ENCODE measurements at regions not wholly inside any gene's neighbourhood (a gene's known extent, or its start where the extent isn't known, plus 50 kb on each side); places are given as distances from the start of the nearest gene placed in this dataset.

DNA sequence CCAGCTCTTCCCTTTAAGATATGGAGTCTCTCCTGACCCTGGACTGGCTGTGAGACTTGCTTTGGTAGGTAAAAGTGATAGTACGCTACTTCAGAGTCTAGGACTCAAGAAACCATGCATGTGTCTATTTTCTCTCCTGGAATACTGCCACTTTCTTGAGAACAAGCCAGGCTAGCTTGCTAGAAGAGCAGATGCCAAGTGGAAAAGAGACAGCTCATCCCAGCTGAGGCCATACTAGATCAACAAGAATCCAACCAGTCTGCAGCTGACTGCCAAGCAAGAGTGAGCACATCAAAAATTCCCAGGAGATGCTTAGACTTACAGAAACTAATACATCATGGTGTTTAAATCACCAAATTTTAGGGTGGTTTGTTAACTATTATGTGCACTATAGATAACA, 208.3 kb upstream of the RBMS3 start:
- DNase-seq: no peak

- no peak for DNase-seq
Observed at GRCh38 chr3:29077356-29077755, 203.5 kb upstream of the RBMS3 start.

- DNase-seq: no peak
Observed at GRCh38 chr3:29079358-29079757, 201.5 kb upstream of the RBMS3 start.

- DNase-seq: no peak
Observed at GRCh38 chr3:29080967-29081366, 199.9 kb upstream of the RBMS3 start.

DNA sequence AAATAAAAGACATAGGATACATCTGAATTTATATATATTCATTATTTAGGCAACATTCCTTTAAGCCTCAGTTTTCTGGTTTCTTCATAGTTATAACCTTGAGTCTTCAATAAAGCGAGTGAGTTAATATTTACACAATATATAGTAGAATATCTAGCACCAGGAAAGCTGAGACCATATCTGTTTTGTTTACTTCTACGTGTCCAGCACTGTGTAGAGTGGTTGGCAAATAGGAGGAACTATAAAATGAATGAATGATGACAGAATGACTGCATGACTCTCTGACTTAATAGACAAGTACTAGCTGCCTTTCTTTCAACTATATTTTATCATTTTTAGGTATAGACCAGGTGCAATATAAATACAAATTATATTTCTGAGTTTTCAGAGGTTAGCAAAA, 197.8 kb upstream of the RBMS3 start:
- DNase-seq: no peak

GRCh38 chr3:29083676-29084075, 197.2 kb upstream of the RBMS3 start:
- DNase-seq: no peak

GRCh38 chr3:29088579-29088978, 192.3 kb upstream of the RBMS3 start:
- DNase-seq: no peak

GRCh38 chr3:29090912-29091597, 189.8 kb upstream of the RBMS3 start:
- no peak for DNase-seq

GRCh38 chr3:29091599-29092189, 189.2 kb upstream of the RBMS3 start:
- DNase-seq: no peak

DNA sequence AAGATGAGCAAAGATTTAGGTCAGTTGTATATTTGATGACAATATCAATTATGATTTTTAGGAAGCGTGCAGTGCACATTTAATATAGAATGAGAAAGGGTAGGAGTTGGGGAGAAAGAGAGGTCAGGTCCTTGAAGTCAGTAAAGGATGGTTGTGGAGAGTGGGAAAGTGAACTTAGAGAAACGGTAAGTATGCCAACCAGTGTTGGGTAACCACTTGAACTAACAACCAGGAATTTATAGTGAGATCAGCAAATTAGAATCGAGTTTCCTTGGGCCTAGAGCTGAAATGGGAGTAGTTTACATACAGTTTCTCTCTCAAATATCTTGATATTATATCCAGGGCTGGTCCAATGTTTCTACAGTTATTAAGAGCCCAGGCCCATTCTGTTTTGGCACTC, 188.5 kb upstream of the RBMS3 start:
- DNase-seq: no peak

DNA sequence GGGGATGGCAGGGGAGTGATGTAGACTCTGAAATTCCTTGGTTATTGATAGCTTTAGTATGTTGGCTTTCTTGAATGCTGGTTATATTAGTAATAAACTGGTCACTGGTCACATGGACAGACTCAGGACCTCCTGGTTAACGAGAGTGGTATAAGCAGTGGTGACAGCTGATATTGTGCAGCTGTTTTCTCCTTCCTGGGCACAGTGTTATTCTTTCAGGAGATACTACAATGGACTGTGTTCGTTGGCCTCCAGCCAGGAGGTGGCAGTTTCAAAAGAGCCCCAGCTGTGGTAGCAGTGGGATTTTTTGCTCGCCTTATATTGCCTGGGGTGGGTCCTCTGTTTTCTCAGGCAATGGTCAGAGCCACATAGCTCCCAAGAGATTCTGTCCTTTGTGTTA, 181.6 kb upstream of the RBMS3 start:
- no peak for DNase-seq

GRCh38 chr3:29099775-29100174, 181.1 kb upstream of the RBMS3 start:
- no peak for DNase-seq

DNA sequence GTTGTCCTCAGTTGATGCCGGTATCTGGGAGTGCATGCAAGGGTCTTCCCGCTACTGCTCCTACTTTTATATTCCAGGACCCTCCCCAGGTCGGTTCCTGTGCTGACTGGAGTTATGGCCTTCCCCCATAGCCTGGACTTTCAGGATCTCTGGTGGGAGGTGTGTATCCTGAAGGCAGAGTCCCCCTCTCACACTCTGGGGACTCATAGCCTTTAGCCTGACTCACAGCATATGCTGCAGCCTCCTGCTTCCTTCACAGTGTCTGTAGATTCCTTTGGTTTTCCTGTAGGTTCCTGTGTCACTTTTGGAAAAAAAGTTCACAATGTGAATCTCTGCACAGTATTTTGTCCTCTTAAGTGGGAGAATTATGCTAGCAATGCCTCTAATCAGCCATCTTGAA, 180.6 kb upstream of the RBMS3 start:
- no peak for DNase-seq

- no peak for DNase-seq
Observed at GRCh38 chr3:29128001-29128400, 152.9 kb upstream of the RBMS3 start.

GRCh38 chr3:29137601-29138000, 143.3 kb upstream of the RBMS3 start:
- DNase-seq: no peak

DNA sequence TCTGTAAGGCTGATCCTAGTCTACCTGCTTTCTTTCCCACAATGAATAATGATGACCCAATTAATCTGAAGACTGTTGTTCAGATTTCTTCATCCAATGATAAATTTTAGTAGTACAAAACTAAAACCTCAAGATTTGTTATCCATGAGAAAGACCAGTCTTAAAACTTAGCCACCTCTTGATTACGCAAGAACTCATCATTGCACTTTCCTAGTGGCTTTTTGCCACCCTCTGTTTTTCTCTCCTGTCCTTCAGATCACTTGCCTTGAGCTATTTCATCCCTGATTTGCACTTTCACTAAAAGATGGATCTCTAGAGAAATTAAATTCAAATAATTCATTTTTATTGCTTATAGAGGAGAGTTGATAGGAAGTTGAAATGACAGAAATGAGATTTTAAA, 142.7 kb upstream of the RBMS3 start:
- no peak for DNase-seq

DNA sequence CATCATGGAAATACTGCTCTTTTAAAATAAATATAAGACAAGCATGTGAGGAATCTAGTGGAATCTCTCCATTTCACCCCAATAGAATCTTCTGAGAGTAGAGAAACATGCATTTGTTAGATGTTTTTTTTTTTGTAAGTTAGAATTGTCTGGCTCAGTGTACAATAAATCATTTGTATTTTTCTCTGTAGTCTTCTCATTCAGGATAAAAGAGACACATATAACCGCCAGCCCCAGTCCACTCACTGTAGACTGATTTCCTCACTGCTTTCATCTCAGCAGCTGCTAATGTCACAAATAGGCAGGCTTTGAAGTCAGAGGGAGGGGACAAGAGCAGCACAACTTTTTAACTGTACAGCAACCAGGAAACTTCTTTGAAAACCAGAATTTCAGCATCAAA, 140.2 kb upstream of the RBMS3 start:
- DNase-seq: no peak

DNA sequence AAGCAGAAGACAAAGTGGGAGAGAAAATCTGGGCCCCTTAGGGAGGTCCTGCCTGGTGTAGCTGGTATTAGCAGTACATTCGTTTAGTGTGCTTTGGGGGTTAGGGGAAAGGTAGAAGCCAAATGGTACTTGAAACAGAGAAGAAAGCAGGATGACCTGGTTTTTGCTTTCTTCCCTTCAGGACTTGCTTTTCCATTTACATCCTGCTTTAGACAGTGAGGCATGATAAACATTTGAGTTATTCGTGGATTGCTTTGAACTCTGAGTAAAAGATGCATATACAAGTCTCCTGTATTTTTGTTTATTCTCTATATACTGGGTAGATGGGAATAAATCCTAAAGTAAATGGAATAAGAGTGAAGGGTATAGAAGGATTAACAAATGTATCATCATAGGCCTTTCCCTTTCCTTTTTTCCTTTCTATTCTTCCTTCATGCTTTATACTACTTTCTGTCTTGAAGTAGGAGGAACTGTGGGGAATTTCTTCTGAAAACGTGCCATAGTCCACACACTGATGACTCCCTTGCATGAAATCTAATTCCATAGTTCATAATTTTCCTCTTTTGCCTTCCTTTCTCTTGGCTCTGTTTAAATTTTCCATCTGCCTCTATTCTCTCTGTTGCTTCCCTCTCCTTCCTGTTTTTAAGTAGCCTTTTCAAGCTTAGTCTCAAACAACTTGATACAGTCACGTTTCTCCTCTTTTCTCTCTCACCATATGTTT, 139.5 kb upstream of the RBMS3 start:
- no peak for DNase-seq

GRCh38 chr3:29141918-29142275, 139.0 kb upstream of the RBMS3 start:
- DNase-seq: no peak

DNA sequence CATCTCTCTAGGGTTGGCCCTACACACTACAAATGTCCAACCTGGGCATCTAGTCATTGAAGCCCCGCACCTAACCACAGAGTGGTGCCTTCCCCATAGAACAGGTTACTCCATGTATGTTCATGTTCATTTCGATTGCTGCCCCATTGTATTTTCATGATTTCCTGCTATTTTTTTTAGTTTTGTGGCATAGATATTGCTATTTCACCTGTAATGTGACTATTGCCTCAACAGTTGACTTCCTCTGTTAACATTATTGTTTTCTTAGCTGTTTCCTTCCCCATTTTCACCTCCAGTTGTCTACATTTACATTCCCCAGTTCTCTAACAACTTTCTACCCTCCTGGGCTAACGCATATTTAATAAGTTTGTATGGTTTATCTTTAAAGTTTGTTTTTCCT, 137.7 kb upstream of the RBMS3 start:
- DNase-seq: no peak

- no peak for DNase-seq
Observed at GRCh38 chr3:29144361-29144760, 136.5 kb upstream of the RBMS3 start.

- no peak for DNase-seq
Observed at GRCh38 chr3:29144807-29145206, 136.1 kb upstream of the RBMS3 start.

DNA sequence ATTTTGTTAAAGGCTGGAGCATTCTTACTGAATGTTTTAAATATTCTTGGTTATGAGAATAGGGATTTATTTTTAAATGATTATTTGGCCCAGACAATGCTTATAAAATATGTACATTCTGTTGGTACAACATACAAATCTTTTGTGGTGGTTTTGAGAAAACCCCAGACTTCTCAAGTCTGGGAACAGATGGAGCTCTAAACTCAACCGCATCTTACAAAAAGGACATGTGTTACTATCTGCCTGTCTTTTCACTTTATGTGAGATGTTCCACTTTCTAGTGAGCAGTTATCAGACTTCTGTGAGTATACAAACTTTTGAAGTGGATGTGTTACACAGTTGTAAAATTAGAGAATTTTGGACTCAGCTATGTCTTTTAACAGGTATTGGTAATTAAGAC, 135.5 kb upstream of the RBMS3 start:
- no peak for DNase-seq

- no peak for DNase-seq
Observed at GRCh38 chr3:29152379-29152778, 128.5 kb upstream of the RBMS3 start.

GRCh38 chr3:29153811-29154210, 127.1 kb upstream of the RBMS3 start:
- DNase-seq: peak; percentile 11

All from CD4-positive, alpha-beta T cell treated with Interleukin-10 for 1 hour (primary cell).